Peyer's patch (tissue), 4 donors: ENCODE measurements at regions not wholly inside any gene's neighbourhood (a gene's known extent, or its start where the extent isn't known, plus 50 kb on each side); places are given as distances from the start of the nearest gene placed in this dataset.

Source experiments
- DNase-seq, 3 donors: peaks; one replicate each; pipeline ENCODE4 v3.0.0-alpha.2; 2017 to 2019
- H3K27ac ChIP-seq, 4 donors: fragments of 200-600 bp; sonication (generic); one replicate each; pipeline ENCODE4 v1.5.1; 2016 to 2019
- H3K27me3 ChIP-seq, 2 donors: fragments of 200-600 bp; sonication (generic); one replicate each; pipeline ENCODE4 v1.5.1; 2019
- H3K36me3 ChIP-seq, 3 donors: fragments of 200-600 bp; sonication (generic); one replicate each; pipeline ENCODE4 v1.5.1; 2016 to 2019
- H3K4me1 ChIP-seq, 4 donors: fragments of 200-600 bp; sonication (generic); one replicate each; pipeline ENCODE4 v1.5.1; 2016 to 2019
- H3K4me3 ChIP-seq, 4 donors: fragments of 200-600 bp; sonication (generic); 1 replicate in 3 of 4; 2 replicates in 1 of 4; pipeline ENCODE4 v1.5.1; 2016 to 2019; ENCODE audit warnings: mild to moderate bottlenecking in 1 of 4
- H3K9me3 ChIP-seq, 4 donors: fragments of 200-600 bp; sonication (generic); one replicate each; pipeline ENCODE4 v1.5.1; 2016 to 2019; ENCODE audit warnings: mild to moderate bottlenecking in 1 of 4
- CTCF ChIP-seq, 6 experiments: fragments of 450-650 bp in 4 of 6; fragments of 200-600 bp in 2 of 6; sonication (generic) in 1 of 6; IDR thresholded peaks; one replicate each; pipeline ENCODE4 v1.5.1; 2017 to 2019; ENCODE audit warnings: antibody characterized with exemption in 6 of 6, mild to moderate bottlenecking in 3 of 6, moderate library complexity in 1 of 6
- POLR2A ChIP-seq, 2 donors: fragments of 450-650 bp; IDR thresholded peaks; one replicate each; pipeline ENCODE4 v1.5.1; 2017; ENCODE audit warnings: antibody characterized with exemption in 2 of 2, mild to moderate bottlenecking in 2 of 2, moderate library complexity in 2 of 2

DNA sequence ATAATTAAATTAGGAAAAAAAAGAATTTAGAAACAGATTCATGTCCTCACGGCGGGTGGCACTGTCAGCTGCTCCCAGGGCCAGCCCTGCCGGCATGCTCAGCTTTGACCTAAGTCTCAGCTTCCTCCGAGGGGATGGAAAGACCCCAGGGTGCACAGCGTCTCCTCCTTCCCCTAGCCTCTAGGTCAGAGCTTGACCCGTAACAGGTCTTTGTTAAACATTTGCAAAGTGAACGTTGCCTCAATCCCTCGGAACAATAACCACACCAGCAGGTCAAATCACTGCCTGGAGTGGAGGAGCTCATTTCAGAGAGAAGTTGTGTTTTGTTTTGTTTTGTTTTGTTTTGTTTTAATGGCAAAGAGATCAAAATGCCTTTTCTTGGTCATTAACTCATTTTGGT is 171.3 kb downstream of the TMEM18 start:
- Histone ChIP-seq H3K27me3 (no peaks in the 10 kb centered on the region), H3K27ac (no peak overlapping the region), H3K9me3 (no peaks in the 10 kb centered on the region), H3K4me3 (no peak overlapping the region), H3K4me1 (no peaks in the 10 kb centered on the region), H3K36me3 (no peaks in the 10 kb centered on the region)
- TF ChIP-seq CTCF (IDR thresholded peaks at IDR 0.05) (no peak), POLR2A (IDR thresholded peaks at IDR 0.05) (no peak)
- DNase-seq = no peak

DNA sequence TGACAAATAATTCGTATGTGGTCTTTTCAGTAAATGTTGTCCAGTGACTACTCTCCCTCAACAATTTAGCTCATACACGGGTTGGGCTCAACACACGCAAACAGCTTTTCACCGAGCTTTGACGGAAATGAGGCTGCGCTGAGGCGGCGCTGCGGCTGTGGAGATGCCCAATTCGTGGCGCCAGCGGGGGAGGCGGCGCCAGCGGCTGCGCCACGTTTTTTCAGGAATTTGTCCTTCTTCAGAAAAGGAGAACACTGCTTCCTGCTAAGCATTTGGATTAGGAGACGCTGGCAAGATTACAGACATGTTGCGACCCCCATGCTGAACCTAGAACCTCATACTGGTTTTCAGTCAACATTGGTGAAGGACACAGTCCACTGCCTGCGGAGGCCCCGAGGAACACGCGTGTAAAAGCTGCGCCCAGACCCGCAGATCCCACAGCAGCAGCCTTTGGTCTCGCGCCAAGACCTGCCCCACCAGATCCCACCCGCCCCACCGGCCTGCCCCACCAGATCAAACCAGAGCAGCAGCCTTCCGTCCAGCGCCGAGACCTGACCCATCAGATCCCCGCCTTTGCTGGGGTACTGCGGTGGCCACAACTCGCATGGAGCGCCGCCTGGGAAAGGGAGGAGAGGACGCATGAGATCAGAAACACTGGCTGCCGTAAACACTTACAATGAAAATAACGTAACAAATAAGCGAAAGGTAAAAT is 173.8 kb downstream of the TMEM18 start:
- no peak overlapping the region for H3K4me3 ChIP-seq
- no peak for DNase-seq
- H3K36me3 ChIP-seq = no peaks in the 10 kb centered on the region
- no peaks in the 10 kb centered on the region for H3K9me3 ChIP-seq
- H3K27me3 ChIP-seq = no peaks in the 10 kb centered on the region
- no peak for TF ChIP-seq POLR2A (IDR thresholded peaks at IDR 0.05)
- TF ChIP-seq CTCF (IDR thresholded peaks at IDR 0.05) = no peak
- no peaks in the 10 kb centered on the region for H3K4me1 ChIP-seq
- no peak overlapping the region for H3K27ac ChIP-seq

- DNase-seq = no peak
- H3K27me3 ChIP-seq = no peaks in the 10 kb centered on the region
- no peaks in the 10 kb centered on the region for H3K36me3 ChIP-seq
- no peaks in the 10 kb centered on the region for H3K4me1 ChIP-seq
- no peak overlapping the region for H3K27ac ChIP-seq
- no peak overlapping the region for H3K4me3 ChIP-seq
- no peak for TF ChIP-seq CTCF (IDR thresholded peaks at IDR 0.05)
- no peak for TF ChIP-seq POLR2A (IDR thresholded peaks at IDR 0.05)
- no peaks in the 10 kb centered on the region for H3K9me3 ChIP-seq
Observed at GRCh38 chr2:502831-503230, 174.4 kb downstream of the TMEM18 start.

GRCh38 chr2:501667-502066 is 175.5 kb downstream of the TMEM18 start:
- DNase-seq = no peak
- no peaks in the 10 kb centered on the region for H3K36me3 ChIP-seq

DNA sequence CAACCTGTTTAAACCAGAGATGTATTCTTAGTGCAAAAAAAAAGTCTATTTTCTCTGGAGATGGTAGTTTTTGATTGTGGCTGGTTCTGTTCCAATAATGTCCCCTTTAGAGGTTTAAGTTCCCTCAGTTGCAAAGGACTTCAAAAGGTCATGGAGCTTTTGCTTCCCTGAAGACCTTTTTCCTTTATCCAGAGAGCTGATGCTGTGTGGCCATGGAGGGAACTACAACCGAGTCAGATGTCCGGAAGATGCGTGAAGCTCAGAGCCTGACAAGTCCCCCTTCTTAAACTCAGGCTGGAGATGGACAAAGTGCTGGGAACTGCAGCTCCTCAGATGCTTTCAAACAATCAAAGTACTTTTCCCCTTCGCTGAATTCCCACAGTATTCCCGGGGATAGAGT is 176.1 kb downstream of the TMEM18 start:
- Histone ChIP-seq H3K4me3 (no peak overlapping the region), H3K27ac (no peak overlapping the region), H3K9me3 (no peaks in the 10 kb centered on the region), H3K36me3 (no peaks in the 10 kb centered on the region), H3K27me3 (no peaks in the 10 kb centered on the region), H3K4me1 (no peaks in the 10 kb centered on the region)
- DNase-seq = no peak
- TF ChIP-seq CTCF (IDR thresholded peaks at IDR 0.05) (no peak), POLR2A (IDR thresholded peaks at IDR 0.05) (no peak)

More at GRCh38 chr2:501667-502066, 175.5 kb downstream of the TMEM18 start:
- Histone ChIP-seq H3K4me3 (no peak overlapping the region), H3K27ac (no peak overlapping the region), H3K9me3 (no peaks in the 10 kb centered on the region), H3K4me1 (no peaks in the 10 kb centered on the region), H3K27me3 (no peaks in the 10 kb centered on the region)
- TF ChIP-seq POLR2A (IDR thresholded peaks at IDR 0.05) = no peak
- no peak for TF ChIP-seq CTCF (IDR thresholded peaks at IDR 0.05)

- Histone ChIP-seq H3K27me3 (no peaks in the 10 kb centered on the region), H3K4me3 (no peak overlapping the region), H3K9me3 (no peaks in the 10 kb centered on the region), H3K4me1 (no peaks in the 10 kb centered on the region), H3K27ac (no peak overlapping the region), H3K36me3 (no peaks in the 10 kb centered on the region)
- TF ChIP-seq POLR2A (IDR thresholded peaks at IDR 0.05) = no peak
- TF ChIP-seq CTCF (IDR thresholded peaks at IDR 0.05) = no peak
- DNase-seq = no peak
Observed at GRCh38 chr2:499726-500125, 177.5 kb downstream of the TMEM18 start.
